C4-2B (cell line): ENCODE measurements at regions not wholly inside any gene's neighbourhood (a gene's known extent, or its start where the extent isn't known, plus 50 kb on each side); places are given as distances from the start of the nearest gene placed in this dataset.

Experiments
- ZFX ChIP-seq: fragments of 450-650 bp; IDR thresholded peaks from 2 replicates; pipeline ENCODE4 v1.6.1; 2017
- TF ChIP-seq, protein P1 (sequence below): fragments of 450-650 bp; conservative IDR thresholded peaks from 2 replicates; pipeline ENCODE4 v1.5.1; 2017; ENCODE audit warnings: mild to moderate bottlenecking

GRCh38 chr21:41110664-41111063 lies 57.3 kb upstream of the BACE2 start:
- TF ChIP-seq, protein P1, sequence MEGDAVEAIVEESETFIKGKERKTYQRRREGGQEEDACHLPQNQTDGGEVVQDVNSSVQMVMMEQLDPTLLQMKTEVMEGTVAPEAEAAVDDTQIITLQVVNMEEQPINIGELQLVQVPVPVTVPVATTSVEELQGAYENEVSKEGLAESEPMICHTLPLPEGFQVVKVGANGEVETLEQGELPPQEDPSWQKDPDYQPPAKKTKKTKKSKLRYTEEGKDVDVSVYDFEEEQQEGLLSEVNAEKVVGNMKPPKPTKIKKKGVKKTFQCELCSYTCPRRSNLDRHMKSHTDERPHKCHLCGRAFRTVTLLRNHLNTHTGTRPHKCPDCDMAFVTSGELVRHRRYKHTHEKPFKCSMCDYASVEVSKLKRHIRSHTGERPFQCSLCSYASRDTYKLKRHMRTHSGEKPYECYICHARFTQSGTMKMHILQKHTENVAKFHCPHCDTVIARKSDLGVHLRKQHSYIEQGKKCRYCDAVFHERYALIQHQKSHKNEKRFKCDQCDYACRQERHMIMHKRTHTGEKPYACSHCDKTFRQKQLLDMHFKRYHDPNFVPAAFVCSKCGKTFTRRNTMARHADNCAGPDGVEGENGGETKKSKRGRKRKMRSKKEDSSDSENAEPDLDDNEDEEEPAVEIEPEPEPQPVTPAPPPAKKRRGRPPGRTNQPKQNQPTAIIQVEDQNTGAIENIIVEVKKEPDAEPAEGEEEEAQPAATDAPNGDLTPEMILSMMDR, result no peak
- no peak for TF ChIP-seq ZFX
